Lower lobe of right lung (tissue), 2 donors: ENCODE measurements at regions not wholly inside any gene's neighbourhood (a gene's known extent, or its start where the extent isn't known, plus 50 kb on each side); places are given as distances from the start of the nearest gene placed in this dataset.
A peak's percentile ranks its signal among the peaks of the same experiment; 100 is the strongest.

Source experiments
- ATAC-seq, 2 donors: fragments of 200-7000 bp; cut with Tn5 transposase; one replicate each; pipeline ENCODE4 v1.9.1; 2020 to 2022; ENCODE audit warnings: mild to moderate bottlenecking in 2 of 2, moderate library complexity in 2 of 2
- DNase-seq: peaks from one replicate; pipeline ENCODE4 v3.0.0-alpha.2; 2020
- H3K27ac ChIP-seq: fragments of 200-600 bp; one replicate; pipeline ENCODE4 v1.8.0; 2022
- H3K27me3 ChIP-seq: fragments of 200-600 bp; one replicate; pipeline ENCODE4 v1.8.0; 2022; ENCODE audit warnings: low read depth
- H3K36me3 ChIP-seq: fragments of 200-600 bp; one replicate; pipeline ENCODE4 v1.8.0; 2022; ENCODE audit warnings: mild to moderate bottlenecking
- H3K4me1 ChIP-seq: fragments of 200-600 bp; one replicate; pipeline ENCODE4 v1.8.0; 2022
- H3K4me3 ChIP-seq: fragments of 200-600 bp; one replicate; pipeline ENCODE4 v1.8.0; 2022; ENCODE audit warnings: mild to moderate bottlenecking
- H3K9me3 ChIP-seq: fragments of 200-600 bp; one replicate; pipeline ENCODE4 v1.8.0; 2022
- intact Hi-C: fragments of 100-400 bp; cut with DNase I; formaldehyde crosslinking; loops from one replicate; pipeline ENCODE4 v1.11.0; 2022
- TF ChIP-seq, protein P1 (sequence below): fragments of 200-600 bp; IDR thresholded peaks from one replicate; pipeline ENCODE4 v1.8.0; 2022; ENCODE audit warnings: antibody characterized with exemption, mild to moderate bottlenecking
- donor health status: DM: no; HTN: yes; CAD: no; lungs with severe emphysema.

DNA sequence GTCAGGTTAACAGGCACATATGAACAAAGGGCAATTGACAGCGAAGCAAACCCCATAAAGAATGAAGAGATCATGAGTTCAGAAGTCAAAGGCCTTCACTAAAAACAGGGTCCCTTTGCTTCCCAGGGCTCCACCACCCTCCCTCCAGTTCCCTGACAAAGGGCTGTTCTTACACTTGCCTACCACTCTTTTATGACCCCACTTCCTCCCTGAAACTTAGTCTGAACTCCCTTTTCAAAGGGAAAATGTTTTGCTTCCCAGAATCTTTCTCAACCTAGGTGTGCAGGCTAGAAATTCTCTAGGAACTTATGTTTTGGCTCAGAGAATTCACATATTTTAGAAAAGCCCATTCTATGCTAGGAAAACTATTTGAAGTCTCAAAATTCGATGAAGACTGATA is 86.0 kb upstream of the ITGA4 start:
- H3K27ac ChIP-seq, result no peak overlapping the region
- no peaks in the 10 kb centered on the region for H3K9me3 ChIP-seq
- TF ChIP-seq, protein P1, sequence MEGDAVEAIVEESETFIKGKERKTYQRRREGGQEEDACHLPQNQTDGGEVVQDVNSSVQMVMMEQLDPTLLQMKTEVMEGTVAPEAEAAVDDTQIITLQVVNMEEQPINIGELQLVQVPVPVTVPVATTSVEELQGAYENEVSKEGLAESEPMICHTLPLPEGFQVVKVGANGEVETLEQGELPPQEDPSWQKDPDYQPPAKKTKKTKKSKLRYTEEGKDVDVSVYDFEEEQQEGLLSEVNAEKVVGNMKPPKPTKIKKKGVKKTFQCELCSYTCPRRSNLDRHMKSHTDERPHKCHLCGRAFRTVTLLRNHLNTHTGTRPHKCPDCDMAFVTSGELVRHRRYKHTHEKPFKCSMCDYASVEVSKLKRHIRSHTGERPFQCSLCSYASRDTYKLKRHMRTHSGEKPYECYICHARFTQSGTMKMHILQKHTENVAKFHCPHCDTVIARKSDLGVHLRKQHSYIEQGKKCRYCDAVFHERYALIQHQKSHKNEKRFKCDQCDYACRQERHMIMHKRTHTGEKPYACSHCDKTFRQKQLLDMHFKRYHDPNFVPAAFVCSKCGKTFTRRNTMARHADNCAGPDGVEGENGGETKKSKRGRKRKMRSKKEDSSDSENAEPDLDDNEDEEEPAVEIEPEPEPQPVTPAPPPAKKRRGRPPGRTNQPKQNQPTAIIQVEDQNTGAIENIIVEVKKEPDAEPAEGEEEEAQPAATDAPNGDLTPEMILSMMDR, result no peak
- H3K36me3 ChIP-seq, result no peaks in the 10 kb centered on the region
- intact Hi-C loops, result no loop called here
- ATAC-seq (no peak), DNase-seq (no peak)
- H3K4me1 ChIP-seq, result peaks cover 14% of the 10 kb centered on the region
- H3K27me3 ChIP-seq, result no peaks in the 10 kb centered on the region
- H3K4me3 ChIP-seq, result no peak overlapping the region

DNA sequence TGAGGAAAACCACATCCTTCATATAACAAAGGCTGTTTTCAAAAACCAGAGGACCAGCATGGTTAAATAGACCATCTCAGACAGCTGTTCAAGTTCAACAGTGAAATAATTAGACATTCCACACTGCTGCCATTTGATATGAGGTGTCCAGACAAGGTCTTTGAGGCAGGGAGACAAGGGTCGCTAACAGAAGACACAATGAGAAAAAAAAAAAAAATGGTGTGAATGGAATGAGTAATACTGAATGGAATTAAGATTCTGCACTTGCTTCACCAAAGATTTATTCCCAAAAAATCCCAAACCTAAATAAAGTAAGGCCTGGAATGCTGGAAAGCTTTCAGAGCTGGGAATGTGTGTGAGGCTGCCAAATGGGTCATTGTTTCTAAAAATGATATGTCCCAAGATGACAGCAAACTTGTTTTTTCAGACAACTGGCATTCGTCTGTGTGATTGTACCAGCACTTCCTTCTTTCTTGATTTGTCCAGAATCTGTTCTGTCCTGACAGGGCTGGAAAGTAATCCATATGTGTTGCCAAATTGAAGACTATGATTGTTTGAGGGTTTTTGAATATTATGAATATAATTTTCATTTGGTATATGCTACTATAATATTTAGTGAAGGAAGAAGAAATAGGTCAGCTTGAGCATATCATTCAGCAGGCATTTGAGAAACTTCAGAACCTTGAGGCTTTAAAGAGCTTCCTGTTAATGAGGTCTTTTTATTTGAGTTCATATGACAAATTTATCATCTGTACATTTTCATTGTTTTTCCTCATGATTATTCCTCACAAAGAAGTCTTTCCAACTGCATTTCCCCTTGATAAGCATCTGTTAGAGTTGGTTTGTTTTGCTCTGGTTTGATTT is 85.2 kb upstream of the ITGA4 start:
- Histone ChIP-seq H3K27ac (no peak overlapping the region), H3K4me3 (no peak overlapping the region), H3K9me3 (no peaks in the 10 kb centered on the region), H3K36me3 (no peaks in the 10 kb centered on the region), H3K27me3 (no peaks in the 10 kb centered on the region), H3K4me1 (peaks cover 14% of the 10 kb centered on the region)
- intact Hi-C loops, result no loop called here
- TF ChIP-seq, protein P1, result no peak
- no peak for DNase-seq
- peak in 1 of 2 donors; percentile 29 for ATAC-seq

DNA sequence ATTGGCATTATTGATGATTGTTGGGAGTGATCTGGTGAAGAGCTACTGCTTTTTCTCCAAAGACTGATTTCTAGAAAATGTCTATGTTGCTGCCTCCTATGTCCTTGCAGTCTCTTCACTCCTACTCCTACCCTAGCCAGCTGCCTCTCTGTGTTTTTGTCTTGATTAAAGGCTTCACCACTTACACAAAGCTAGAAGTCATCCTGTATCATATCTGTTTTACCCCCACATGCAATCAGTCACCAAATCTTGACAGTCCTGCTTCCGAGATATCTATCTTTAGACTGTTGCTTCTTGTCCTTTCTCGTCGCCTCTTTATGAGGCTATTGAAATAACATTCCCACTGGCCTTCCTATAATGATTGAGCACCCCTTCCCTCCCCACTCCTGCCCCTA is 84.5 kb upstream of the ITGA4 start:
- Histone ChIP-seq H3K27ac (no peak overlapping the region), H3K27me3 (no peaks in the 10 kb centered on the region), H3K9me3 (no peaks in the 10 kb centered on the region), H3K36me3 (no peaks in the 10 kb centered on the region), H3K4me3 (no peak overlapping the region), H3K4me1 (peaks cover 14% of the 10 kb centered on the region)
- no peak for DNase-seq
- no peak for ATAC-seq
- TF ChIP-seq, protein P1, result no peak
- intact Hi-C loops, result no loop called here

DNA sequence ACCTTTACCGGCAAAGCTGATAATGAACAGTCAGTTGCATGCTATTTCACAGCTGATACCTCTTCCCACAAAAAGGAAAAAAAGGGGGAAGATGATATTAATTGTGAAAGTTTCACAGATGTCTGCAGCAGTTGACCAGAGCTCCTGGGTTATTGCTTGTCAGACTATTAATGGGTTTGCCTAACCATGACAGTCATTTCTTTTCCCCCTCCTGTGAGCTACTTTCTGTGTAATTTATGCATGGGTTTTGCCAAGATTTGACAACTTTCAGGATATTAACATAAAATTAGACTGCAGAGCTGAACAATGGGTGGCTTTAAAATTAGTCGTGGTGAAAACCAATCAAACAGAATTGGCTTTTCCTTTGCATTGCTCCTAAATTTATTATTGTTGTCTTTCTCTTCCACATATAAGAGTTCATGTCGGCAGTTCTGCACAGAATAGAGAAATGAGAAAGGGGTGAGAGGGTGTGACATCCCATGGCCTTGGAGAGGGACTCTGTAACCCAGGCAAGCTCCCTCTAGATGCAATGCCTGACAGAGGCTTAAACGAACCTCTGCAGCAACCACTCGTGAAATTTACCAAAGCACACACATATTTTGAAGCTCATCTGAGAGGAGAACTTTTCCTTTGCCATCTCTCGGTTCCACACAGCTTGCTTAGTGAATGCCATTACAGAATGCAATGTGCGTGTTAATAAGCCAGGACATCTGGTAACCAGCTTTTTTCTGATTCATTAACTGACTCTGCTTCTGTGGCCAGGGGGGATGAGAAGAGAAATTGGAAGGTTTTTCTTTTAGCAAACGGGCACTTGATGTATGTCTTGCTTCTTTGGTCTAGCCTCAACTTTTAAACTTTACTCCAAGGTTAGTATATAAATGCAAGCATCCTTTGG is 82.2 kb upstream of the ITGA4 start:
- ATAC-seq (no peak), DNase-seq (no peak)
- H3K27ac ChIP-seq, result no peak overlapping the region
- intact Hi-C loops, result no loop called here
- TF ChIP-seq, protein P1, result no peak
- no peaks in the 10 kb centered on the region for H3K9me3 ChIP-seq
- peaks cover 14% of the 10 kb centered on the region for H3K4me1 ChIP-seq
- no peak overlapping the region for H3K4me3 ChIP-seq
- no peaks in the 10 kb centered on the region for H3K27me3 ChIP-seq
- no peaks in the 10 kb centered on the region for H3K36me3 ChIP-seq

DNA sequence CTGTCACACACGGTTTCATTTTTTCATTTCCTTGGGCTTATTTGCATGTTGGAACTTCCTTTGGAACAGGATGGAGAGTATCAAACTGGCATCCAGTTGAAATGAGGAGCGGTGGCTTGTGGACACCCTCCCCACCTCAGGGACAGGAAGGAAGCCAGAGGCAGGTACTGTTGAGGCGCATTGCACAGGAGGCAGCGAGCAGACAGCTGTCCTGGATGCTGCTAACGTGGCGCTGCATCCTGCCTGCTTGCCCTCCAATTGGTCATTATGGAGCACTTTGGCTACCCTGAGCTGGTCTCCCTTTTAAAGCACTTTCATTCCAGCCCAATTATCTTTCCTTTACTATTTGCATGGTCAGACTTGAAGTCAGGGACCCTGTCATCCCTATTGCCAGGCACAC is 80.7 kb upstream of the ITGA4 start:
- intact Hi-C loops, result no loop called here
- Histone ChIP-seq H3K27ac (no peak overlapping the region), H3K9me3 (no peaks in the 10 kb centered on the region), H3K27me3 (no peaks in the 10 kb centered on the region), H3K4me1 (peaks cover 18% of the 10 kb centered on the region), H3K4me3 (no peak overlapping the region), H3K36me3 (no peaks in the 10 kb centered on the region)
- no peak for DNase-seq
- no peak for ATAC-seq
- TF ChIP-seq, protein P1, result no peak
